HCT116 (cell line): ENCODE measurements at regions not wholly inside any gene's neighbourhood (a gene's known extent, or its start where the extent isn't known, plus 50 kb on each side); places are given as distances from the start of the nearest gene placed in this dataset.
"Not testable (repeated sequence)": the region's sequence is repeated elsewhere in the genome, so short reads cannot be mapped to it uniquely, and the experiment has no call there.

Experiments used
- ATAC-seq: fragments of 200-7000 bp; cut with Tn5 transposase; 2 replicates; pipeline ENCODE4 v1.9.1; 2020; ENCODE audit warnings: mild to moderate bottlenecking, moderate library complexity
- BruUV-seq: library from RNA; stranded (reverse); fragments of 400-500 nt; replicated peaks from 2 replicates; lab custom pipeline; 2021; lab: Mats Ljungman, UMichigan
- CTCF ChIA-PET: fragments of 300-600 bp; sonication (Branson Sonifier 250); formaldehyde crosslinking; loops from one replicate; lab custom pipeline; 2021; ENCODE audit warnings: antibody characterized with exemption; lab: Charles Lee
- POLR2A ChIA-PET: fragments of 300-600, 350-600 bp; sonication (Branson Sonifier 250); formaldehyde crosslinking; loops from one replicate; lab custom pipeline; 2021; ENCODE audit warnings: antibody characterized with exemption; lab: Charles Lee
- RAD21 ChIA-PET, 2 experiments: fragments of 300-600 bp; sonication (Branson Sonifier 250); formaldehyde crosslinking; loops; one replicate each; lab custom pipeline; 2023; ENCODE audit warnings: low total read pairs in 2 of 2; ENCODE audit not compliant: uncharacterized antibody in 2 of 2, unreplicated experiment in 2 of 2, low non-redundant PET in 1 of 2; lab: Charles Lee
- DNase-seq: peaks from one replicate; pipeline ENCODE4 v3.0.0-alpha.2; 2010; ENCODE audit warnings: low read depth, low spot score
- H2AFZ ChIP-seq: fragments of 200-600 bp; shearing (Covaris generic), sonication (generic); 2 replicates; pipeline ENCODE4 v1.6.1; 2017; ENCODE audit warnings: low read depth, mixed run types, mixed read lengths, antibody characterized with exemption, low read length; ENCODE audit not compliant: poor library complexity, severe bottlenecking
- H3K27ac ChIP-seq: 2 replicates; pipeline ENCODE4 v1.5.1; 2012; ENCODE audit warnings: low read depth, low read length
- H3K27me3 ChIP-seq: fragments of 200-600 bp; sonication (generic); 2 replicates; pipeline ENCODE4 v1.6.1; 2016; ENCODE audit warnings: mixed run types, low read length, mixed read lengths; ENCODE audit not compliant: insufficient read depth
- H3K36me3 ChIP-seq, 2 experiments: fragments of 200-500 bp in 1 of 2; fragments of 200-600 bp in 1 of 2; sonication (Bioruptor generic) in 1 of 2; sonication (generic) in 1 of 2; 2 replicates each; pipeline versions ENCODE4 v1.5.1 to v1.6.1; 2014 to 2016; ENCODE audit warnings: low read length in 2 of 2, inconsistent platforms in 1 of 2, mixed read lengths in 1 of 2, mixed run types in 1 of 2; ENCODE audit not compliant: insufficient read depth in 2 of 2, control insufficient read depth in 1 of 2
- H3K4me1 ChIP-seq, 2 experiments: fragments of 200-600 bp in 1 of 2; sonication (generic) in 1 of 2; 2 replicates each; pipeline versions ENCODE4 v1.5.1 to v1.6.1; 2012 to 2017; ENCODE audit warnings: low read length in 2 of 2, inconsistent platforms in 1 of 2, mild to moderate bottlenecking in 1 of 2, mixed read lengths in 1 of 2, mixed run types in 1 of 2, moderate library complexity in 1 of 2; ENCODE audit not compliant: insufficient read depth in 2 of 2, control insufficient read depth in 1 of 2
- H3K4me2 ChIP-seq: fragments of 200-600 bp; sonication (generic); 2 replicates; pipeline ENCODE4 v1.6.1; 2017; ENCODE audit warnings: mixed run types, low read length, mixed read lengths
- H3K4me3 ChIP-seq, 2 experiments: fragments of 200-600 bp in 1 of 2; sonication (generic) in 1 of 2; replicated peaks in 1 of 2; 2 replicates each; pipeline ENCODE4 v1.5.1; 2011 to 2016; ENCODE audit warnings: low read length in 2 of 2, control low read depth in 1 of 2, low read depth in 1 of 2, mild to moderate bottlenecking in 1 of 2, mixed read lengths in 1 of 2, mixed run types in 1 of 2
- H3K79me2 ChIP-seq: fragments of 200-600 bp; sonication (generic); 2 replicates; pipeline ENCODE4 v1.6.1; 2017; ENCODE audit warnings: mild to moderate bottlenecking, mixed run types, low read length, moderate library complexity, mixed read lengths; ENCODE audit not compliant: insufficient read depth
- H3K9ac ChIP-seq: fragments of 200-600 bp; sonication (generic); 2 replicates; pipeline ENCODE4 v1.6.1; 2016; ENCODE audit warnings: low read length, mixed read lengths
- H3K9me2 ChIP-seq: fragments of 200-600 bp; sonication (generic), shearing (Covaris generic); 2 replicates; pipeline ENCODE4 v1.6.1; 2017; ENCODE audit warnings: mixed run types, mild to moderate bottlenecking, moderate library complexity; ENCODE audit not compliant: insufficient read depth
- H3K9me3 ChIP-seq, 2 experiments: fragments of 200-500 bp in 1 of 2; fragments of 200-600 bp in 1 of 2; sonication (Bioruptor generic) in 1 of 2; sonication (generic) in 1 of 2; 2 replicates each; pipeline ENCODE4 v1.6.1; 2014 to 2017; ENCODE audit warnings: low read length in 2 of 2, mixed read lengths in 2 of 2, inconsistent platforms in 1 of 2, low read depth in 1 of 2, mild to moderate bottlenecking in 1 of 2, mixed run types in 1 of 2, moderate library complexity in 1 of 2; ENCODE audit not compliant: control insufficient read depth in 1 of 2, insufficient read depth in 1 of 2
- H4K20me1 ChIP-seq: fragments of 200-600 bp; sonication (generic), shearing (Covaris generic); 2 replicates; pipeline ENCODE4 v1.6.1; 2017; ENCODE audit warnings: mixed run types, mild to moderate bottlenecking, moderate library complexity; ENCODE audit not compliant: insufficient read depth
- ATF3 ChIP-seq: IDR thresholded peaks from 2 replicates; pipeline ENCODE4 v1.6.1; 2012
- CTCF ChIP-seq, 3 experiments: fragments of 200-600 bp in 1 of 3; sonication (generic) in 1 of 3; IDR thresholded peaks in 2 of 3; conservative IDR thresholded peaks in 1 of 3; 2 replicates each; pipeline ENCODE4 v1.5.1; 2012 to 2017; ENCODE audit warnings: low read depth in 2 of 3, low read length in 2 of 3, antibody characterized with exemption in 1 of 3, borderline replicate concordance in 1 of 3, control low read depth in 1 of 3, mild to moderate bottlenecking in 1 of 3, mixed read lengths in 1 of 3, mixed run types in 1 of 3, moderate library complexity in 1 of 3; ENCODE audit not compliant: insufficient read depth in 1 of 3
- ELF1 ChIP-seq: IDR thresholded peaks from 2 replicates; pipeline ENCODE4 v1.6.1; 2012; ENCODE audit warnings: low read depth, borderline replicate concordance
- SP1 ChIP-seq: IDR thresholded peaks from 2 replicates; pipeline ENCODE4 v1.6.1; 2012; ENCODE audit warnings: low read depth
- ZBTB33 ChIP-seq: IDR thresholded peaks from 2 replicates; pipeline ENCODE4 v1.6.1; 2011; ENCODE audit warnings: mild to moderate bottlenecking, low read length, moderate library complexity; ENCODE audit not compliant: insufficient replicate concordance; ENCODE audit errors: extremely low read depth
- ZFX ChIP-seq: fragments of 450-650 bp; IDR thresholded peaks from 2 replicates; pipeline ENCODE4 v1.6.1; 2017
- intact Hi-C: fragments of 100-400 bp; cut with micrococcal nuclease; formaldehyde crosslinking; loops from 2 replicates; pipeline ENCODE4 v1.10.0; 2022

GRCh38 chr16:86736502-86736901, 158.2 kb downstream of the FOXL1 start (continued):
- no peak for TF ChIP-seq ZBTB33
- TF ChIP-seq SP1 = no peak

- Histone ChIP-seq H2AFZ (no peak overlapping the region), H3K4me2 (no peak overlapping the region), H3K9me2 (no peaks in the 10 kb centered on the region), H3K36me3 (no peaks in the 10 kb centered on the region), H3K9ac (no peak overlapping the region), H3K79me2 (no peaks in the 10 kb centered on the region), H3K9me3 (no peaks in the 10 kb centered on the region), H3K4me1 (peaks cover 2 to 7% of the 10 kb centered on the region in 2 experiments; a peak in 3 of 4 replicates), H3K27ac (no peak overlapping the region), H3K4me3 (no peak overlapping the region), H4K20me1 (no peaks in the 10 kb centered on the region), H3K27me3 (peaks cover 10% of the 10 kb centered on the region)
- ChIA-PET CTCF (no interaction called here), RAD21 (no interaction called here), POLR2A (no interaction called here)
- BruUV-seq = no TSS peak
- TF ChIP-seq ZFX (no peak), ATF3 (no peak), ELF1 (no peak), CTCF (IDR thresholded peaks at IDR 0.05 in 2 of 3, conservative IDR thresholded peaks at IDR 0.05 in 1 of 3; ENCODE audit: borderline replicate concordance in 1 of 3, insufficient read depth in 1 of 3, low read depth in 2 of 3, low read length in 2 of 3) (no peak), ZBTB33 (no peak)
- intact Hi-C loops = no loop called here
- ATAC-seq = no peak
- no peak for DNase-seq
These were observed 158.7 kb downstream of the FOXL1 start for GRCh38 chr16:86737083-86737482.

- H3K9ac ChIP-seq, H2AFZ ChIP-seq, H3K4me1 ChIP-seq, H4K20me1 ChIP-seq, POLR2A ChIA-PET, RAD21 ChIA-PET, H3K9me3 ChIP-seq, ATAC-seq, BruUV-seq, intact Hi-C loops, H3K27me3 ChIP-seq, H3K27ac ChIP-seq, DNase-seq, H3K4me2 ChIP-seq, CTCF ChIA-PET, H3K9me2 ChIP-seq, H3K36me3 ChIP-seq, H3K79me2 ChIP-seq, H3K4me3 ChIP-seq: not testable (repeated sequence)
These were observed 160.0 kb downstream of the FOXL1 start for GRCh38 chr16:86738322-86738721.
